ENCODE measurements at regions not wholly inside any gene's neighbourhood (a gene's known extent, or its start where the extent isn't known, plus 50 kb on each side); places are given as distances from the start of the nearest gene placed in this dataset.

DNA sequence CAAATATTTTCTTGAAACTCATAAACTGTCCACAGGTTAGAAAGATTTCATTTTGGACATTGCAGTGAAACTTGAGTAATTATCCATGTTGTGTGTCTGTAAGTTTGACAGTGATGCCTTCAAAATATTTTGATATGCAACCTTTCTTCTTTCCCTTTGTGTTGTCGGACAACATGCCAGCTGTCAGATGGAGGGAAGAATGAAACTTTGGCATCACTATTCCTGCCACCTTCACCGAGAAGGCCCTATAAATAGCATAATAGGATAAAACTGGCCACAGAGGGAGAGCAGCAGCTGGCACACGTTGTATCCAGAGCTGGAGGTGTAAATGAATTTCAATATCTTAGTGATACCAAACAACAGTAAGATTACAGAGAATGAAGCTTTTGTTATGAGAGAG lies 436.7 kb upstream of the CFAP20DC start:
- DNase-seq (ENCODE audit: low read depth in 1 of 2, low spot score in 1 of 2): no peak
- H3K27me3 ChIP-seq (ENCODE audit: insufficient read depth, poor library complexity, severe bottlenecking): peaks cover 5% of the 10 kb centered on the region
- TF ChIP-seq POLR2AphosphoS5 (IDR thresholded peaks at IDR 0.05; ENCODE audit: low read depth): no peak
- TF ChIP-seq GABPA (IDR thresholded peaks at IDR 0.05; ENCODE audit: low read depth): no peak
- TF ChIP-seq CTCF (IDR thresholded peaks at IDR 0.05; ENCODE audit: insufficient read depth, low read length): no peak
- TF ChIP-seq REST (IDR thresholded peaks at IDR 0.05; ENCODE audit: insufficient replicate concordance, low read depth): no peak
- TF ChIP-seq SPI1 (IDR thresholded peaks at IDR 0.05; ENCODE audit: borderline replicate concordance, low read depth): no peak

DNA sequence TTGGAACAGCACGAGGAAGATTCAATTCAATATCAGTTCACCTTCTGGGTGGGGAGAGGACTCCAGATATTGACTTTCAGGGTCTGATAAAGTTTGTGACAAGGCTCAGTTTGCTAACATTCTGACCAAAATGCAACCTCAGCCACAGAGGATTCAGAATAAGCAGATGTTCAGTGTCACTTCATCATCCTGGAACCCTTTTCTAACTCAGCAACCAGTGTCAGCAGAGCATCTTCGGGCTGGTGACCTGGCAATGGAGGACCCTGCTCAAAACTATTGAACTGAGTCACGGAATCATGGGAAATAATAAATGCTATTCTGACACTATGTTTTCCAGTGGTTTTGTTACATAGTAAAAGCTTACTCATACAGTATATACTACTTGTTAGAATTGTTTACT lies 433.4 kb upstream of the CFAP20DC start:
- no peak for TF ChIP-seq CTCF (IDR thresholded peaks at IDR 0.05; ENCODE audit: insufficient read depth, low read length)
- no peak for TF ChIP-seq SPI1 (IDR thresholded peaks at IDR 0.05; ENCODE audit: borderline replicate concordance, low read depth)
- no peak for TF ChIP-seq REST (IDR thresholded peaks at IDR 0.05; ENCODE audit: insufficient replicate concordance, low read depth)
- no peak for TF ChIP-seq GABPA (IDR thresholded peaks at IDR 0.05; ENCODE audit: low read depth)
- Histone ChIP-seq H3K27me3 (ENCODE audit: insufficient read depth, poor library complexity, severe bottlenecking) (peaks cover 5% of the 10 kb centered on the region), H3K4me3 (replicated peaks; ENCODE audit: insufficient read depth, low read length) (no peak overlapping the region), H3K27ac (replicated peaks) (no peak overlapping the region)
- DNase-seq (ENCODE audit: low read depth in 1 of 2, low spot score in 1 of 2): no peak

More for the DNA sequence above, 436.7 kb upstream of the CFAP20DC start:
- Histone ChIP-seq H3K27ac (replicated peaks) (no peak overlapping the region), H3K4me3 (replicated peaks; ENCODE audit: insufficient read depth, low read length) (no peak overlapping the region)

- TF ChIP-seq GABPA (IDR thresholded peaks at IDR 0.05; ENCODE audit: low read depth): no peak
- TF ChIP-seq SPI1 (IDR thresholded peaks at IDR 0.05; ENCODE audit: borderline replicate concordance, low read depth): no peak
- no peak for TF ChIP-seq REST (IDR thresholded peaks at IDR 0.05; ENCODE audit: insufficient replicate concordance, low read depth)
- no peak for TF ChIP-seq POLR2AphosphoS5 (IDR thresholded peaks at IDR 0.05; ENCODE audit: low read depth)
- no peak for TF ChIP-seq CTCF (IDR thresholded peaks at IDR 0.05; ENCODE audit: insufficient read depth, low read length)
- H3K27ac ChIP-seq (replicated peaks): no peak overlapping the region
- H3K27me3 ChIP-seq (ENCODE audit: insufficient read depth, poor library complexity, severe bottlenecking): peaks cover 5% of the 10 kb centered on the region
- no peak overlapping the region for H3K4me3 ChIP-seq (replicated peaks; ENCODE audit: insufficient read depth, low read length)
- DNase-seq (ENCODE audit: low read depth in 1 of 2, low spot score in 1 of 2): no peak
These were observed 432.9 kb upstream of the CFAP20DC start for GRCh38 chr3:59482684-59483083.

All from HL-60 (cell line).